Adipocyte (in vitro differentiated cells): ENCODE measurements at regions not wholly inside any gene's neighbourhood (a gene's known extent, or its start where the extent isn't known, plus 50 kb on each side); places are given as distances from the start of the nearest gene placed in this dataset.

ENCODE experiments used
- DNase-seq: peaks from one replicate; pipeline ENCODE4 v3.0.0-alpha.2; 2015; ENCODE audit warnings: low read depth
- H3K27me3 ChIP-seq: replicated peaks from 2 replicates; pipeline ENCODE4 v1.7.0; 2013; ENCODE audit warnings: mild to moderate bottlenecking, low read length, moderate library complexity; ENCODE audit not compliant: control insufficient read depth, insufficient read depth
- H3K36me3 ChIP-seq: 2 replicates; pipeline ENCODE4 v1.7.0; 2013; ENCODE audit warnings: low read length, mild to moderate bottlenecking, moderate library complexity; ENCODE audit not compliant: control insufficient read depth, insufficient read depth, severe bottlenecking
- H3K4me1 ChIP-seq: 2 replicates; pipeline ENCODE4 v1.7.0; 2013; ENCODE audit warnings: mild to moderate bottlenecking, low read length, moderate library complexity; ENCODE audit not compliant: control insufficient read depth, insufficient read depth
- H3K4me3 ChIP-seq: 2 replicates; pipeline ENCODE4 v1.7.0; 2013; ENCODE audit warnings: mild to moderate bottlenecking, low read length, moderate library complexity
- H3K9ac ChIP-seq: 2 replicates; pipeline ENCODE4 v1.7.0; 2013; ENCODE audit warnings: mild to moderate bottlenecking, low read length, moderate library complexity
- H3K9me3 ChIP-seq: 2 replicates; pipeline ENCODE4 v1.7.0; 2013; ENCODE audit warnings: mild to moderate bottlenecking, low read length, moderate library complexity; ENCODE audit not compliant: control insufficient read depth

GRCh38 chr17:13265311-13265710 is 247.5 kb upstream of the ELAC2 start:
- Histone ChIP-seq H3K4me3 (no peak overlapping the region), H3K9ac (no peak overlapping the region), H3K36me3 (no peaks in the 10 kb centered on the region), H3K9me3 (no peaks in the 10 kb centered on the region), H3K4me1 (no peaks in the 10 kb centered on the region), H3K27me3 (peaks cover 10% of the 10 kb centered on the region)
- DNase-seq: peak; percentile 7

- H3K4me3 ChIP-seq: no peak overlapping the region
- DNase-seq: no peak
- peaks cover 2% of the 10 kb centered on the region for H3K27me3 ChIP-seq
- no peak overlapping the region for H3K9ac ChIP-seq
- H3K4me1 ChIP-seq: no peaks in the 10 kb centered on the region
- no peaks in the 10 kb centered on the region for H3K36me3 ChIP-seq
- no peaks in the 10 kb centered on the region for H3K9me3 ChIP-seq
These were observed 245.9 kb upstream of the ELAC2 start for GRCh38 chr17:13263746-13264145.

- H3K9ac ChIP-seq: no peak overlapping the region
- no peaks in the 10 kb centered on the region for H3K36me3 ChIP-seq
- no peaks in the 10 kb centered on the region for H3K9me3 ChIP-seq
- H3K27me3 ChIP-seq: peaks cover 9% of the 10 kb centered on the region
- no peak for DNase-seq
- H3K4me3 ChIP-seq: no peak overlapping the region
- H3K4me1 ChIP-seq: no peaks in the 10 kb centered on the region
These were observed 238.7 kb upstream of the ELAC2 start for GRCh38 chr17:13256545-13256944.

GRCh38 chr17:13253733-13254410 is 236.0 kb upstream of the ELAC2 start:
- Histone ChIP-seq H3K9me3 (peaks cover 5% of the 10 kb centered on the region), H3K27me3 (peaks cover 9% of the 10 kb centered on the region)
- DNase-seq: no peak

GRCh38 chr17:13244513-13244912 is 226.7 kb upstream of the ELAC2 start:
- no peaks in the 10 kb centered on the region for H3K36me3 ChIP-seq
- H3K27me3 ChIP-seq: no peaks in the 10 kb centered on the region
- H3K9me3 ChIP-seq: peaks cover 8% of the 10 kb centered on the region
- peak; percentile 22 for DNase-seq
- H3K9ac ChIP-seq: no peak overlapping the region
- no peak overlapping the region for H3K4me3 ChIP-seq
- H3K4me1 ChIP-seq: no peaks in the 10 kb centered on the region

More at GRCh38 chr17:13253733-13254410, 236.0 kb upstream of the ELAC2 start:
- H3K4me3 ChIP-seq: no peak overlapping the region
- H3K36me3 ChIP-seq: no peaks in the 10 kb centered on the region
- H3K4me1 ChIP-seq: no peaks in the 10 kb centered on the region
- no peak overlapping the region for H3K9ac ChIP-seq

- H3K36me3 ChIP-seq: no peaks in the 10 kb centered on the region
- H3K4me1 ChIP-seq: no peaks in the 10 kb centered on the region
- no peak overlapping the region for H3K9ac ChIP-seq
- peaks cover 5% of the 10 kb centered on the region for H3K27me3 ChIP-seq
- H3K4me3 ChIP-seq: no peak overlapping the region
- H3K9me3 ChIP-seq: no peaks in the 10 kb centered on the region
- DNase-seq: no peak
These were observed 225.8 kb upstream of the ELAC2 start for GRCh38 chr17:13243585-13243984.

DNA sequence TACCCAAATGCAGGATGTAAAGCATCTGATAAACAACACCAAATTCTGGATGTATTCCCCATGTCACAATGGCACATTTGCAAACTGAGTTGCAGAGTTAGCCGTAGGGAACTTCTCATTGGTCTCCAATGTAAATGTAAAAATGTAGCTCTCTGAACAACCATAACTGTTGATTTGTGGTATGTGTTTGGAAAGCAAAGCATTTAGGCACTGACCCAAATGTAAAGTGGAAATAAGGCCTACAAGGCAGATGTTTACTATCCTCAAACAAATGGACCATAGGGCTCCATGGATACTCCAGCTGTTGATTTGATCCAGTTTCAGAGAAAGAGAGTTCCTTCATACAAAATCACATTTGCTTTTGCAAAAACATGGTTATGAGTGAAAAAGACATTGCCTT is 223.0 kb upstream of the ELAC2 start:
- Histone ChIP-seq H3K4me3 (no peak overlapping the region), H3K9me3 (no peaks in the 10 kb centered on the region), H3K27me3 (peaks cover 7% of the 10 kb centered on the region), H3K36me3 (no peaks in the 10 kb centered on the region), H3K4me1 (no peaks in the 10 kb centered on the region), H3K9ac (no peak overlapping the region)
- DNase-seq: no peak

DNA sequence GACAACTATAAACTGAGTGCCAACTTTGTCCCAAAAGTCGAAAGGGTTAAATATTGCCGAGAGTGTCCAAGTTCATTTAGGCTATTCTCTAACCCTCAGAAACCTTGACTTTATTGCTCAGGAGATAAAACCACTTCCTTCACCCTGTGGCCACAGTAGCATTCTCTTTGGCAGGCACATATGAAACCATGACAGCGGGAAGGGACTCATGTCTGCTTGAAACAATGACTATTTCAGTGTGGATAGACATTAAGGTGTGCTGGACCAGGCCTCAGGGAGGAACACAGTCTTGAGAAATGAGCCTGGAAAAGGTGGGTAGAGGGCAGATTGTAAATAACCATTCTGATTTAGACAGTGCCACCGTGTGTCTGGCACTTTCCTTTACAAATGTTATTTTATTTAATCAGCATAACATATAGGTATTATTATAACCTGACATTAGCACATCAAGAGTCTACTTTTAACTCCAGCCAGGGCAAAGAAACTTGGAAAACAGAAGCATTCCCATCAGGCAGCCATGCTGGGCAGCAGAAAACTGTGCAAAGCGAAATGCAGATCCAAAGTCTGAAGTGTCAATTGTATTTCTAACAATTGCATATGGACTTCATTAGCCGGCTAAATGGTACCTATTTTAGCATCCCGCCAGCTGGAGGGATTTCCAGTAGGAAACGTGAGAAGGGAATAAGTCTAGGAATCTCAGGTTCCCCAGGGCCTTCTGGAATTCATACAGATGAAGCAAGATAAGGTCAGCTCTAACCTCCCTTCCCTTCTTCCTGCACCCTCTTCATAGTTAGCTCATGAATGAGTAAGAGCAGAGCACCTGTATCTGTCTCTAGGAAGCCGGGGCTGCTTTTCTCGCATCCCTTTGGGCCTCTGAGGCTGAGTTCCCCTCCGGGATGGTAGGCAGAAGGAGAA is 212.8 kb upstream of the ELAC2 start:
- H3K4me1 ChIP-seq: no peaks in the 10 kb centered on the region

DNA sequence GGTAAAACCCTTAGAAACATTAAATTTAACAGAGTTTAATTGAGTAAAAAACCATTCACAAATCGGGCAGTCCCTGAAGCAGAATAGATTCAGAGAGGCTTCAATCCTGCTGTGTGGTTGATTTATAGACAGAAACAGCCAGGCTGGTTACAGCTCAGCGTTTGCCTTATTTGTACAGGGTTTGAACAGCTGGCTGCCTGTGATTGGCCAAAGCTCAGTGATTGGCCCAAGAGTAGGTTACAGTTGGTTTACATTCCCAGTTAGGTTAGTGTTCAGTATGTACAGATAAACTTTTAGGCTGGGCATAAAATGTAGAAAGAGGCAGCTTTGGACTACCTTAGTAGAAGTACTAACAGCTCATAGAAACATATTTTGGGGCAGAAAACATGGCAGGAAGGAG is 210.4 kb upstream of the ELAC2 start:
- peaks cover 43% of the 10 kb centered on the region for H3K27me3 ChIP-seq
- no peaks in the 10 kb centered on the region for H3K4me1 ChIP-seq
- no peak overlapping the region for H3K4me3 ChIP-seq
- H3K36me3 ChIP-seq: no peaks in the 10 kb centered on the region
- H3K9me3 ChIP-seq: no peaks in the 10 kb centered on the region
- no peak overlapping the region for H3K9ac ChIP-seq
- no peak for DNase-seq

More for the DNA sequence above, 212.8 kb upstream of the ELAC2 start:
- H3K36me3 ChIP-seq: no peaks in the 10 kb centered on the region
- peaks cover 43% of the 10 kb centered on the region for H3K27me3 ChIP-seq
- no peak overlapping the region for H3K9ac ChIP-seq
- H3K9me3 ChIP-seq: no peaks in the 10 kb centered on the region
- H3K4me3 ChIP-seq: no peak overlapping the region
- peak; percentile 0 for DNase-seq

GRCh38 chr17:13222975-13223374 is 205.1 kb upstream of the ELAC2 start:
- Histone ChIP-seq H3K27me3 (peaks cover 15% of the 10 kb centered on the region), H3K9me3 (no peaks in the 10 kb centered on the region), H3K4me1 (no peaks in the 10 kb centered on the region), H3K9ac (no peak overlapping the region), H3K4me3 (no peak overlapping the region), H3K36me3 (no peaks in the 10 kb centered on the region)
- DNase-seq: no peak

GRCh38 chr17:13212860-13213259 is 195.0 kb upstream of the ELAC2 start:
- Histone ChIP-seq H3K4me3 (no peak overlapping the region), H3K9me3 (peaks cover 4% of the 10 kb centered on the region), H3K27me3 (no peaks in the 10 kb centered on the region), H3K9ac (no peak overlapping the region), H3K36me3 (no peaks in the 10 kb centered on the region), H3K4me1 (no peaks in the 10 kb centered on the region)
- DNase-seq: no peak
